GM23248 (cell line): ENCODE measurements at regions not wholly inside any gene's neighbourhood (a gene's known extent, or its start where the extent isn't known, plus 50 kb on each side); places are given as distances from the start of the nearest gene placed in this dataset.
"Not testable (repeated sequence)": the region's sequence is repeated elsewhere in the genome, so short reads cannot be mapped to it uniquely, and the experiment has no call there.

Experiments
- DNase-seq: peaks from one replicate; pipeline ENCODE4 v3.0.0-alpha.2; 2015
- H2AFZ ChIP-seq: fragments of 200-600 bp; sonication (generic); 2 replicates; pipeline ENCODE4 v1.6.1; 2016; ENCODE audit warnings: antibody characterized with exemption
- H3F3A ChIP-seq: fragments of 200-600 bp; sonication (generic); 2 replicates; pipeline ENCODE4 v1.6.1; 2016; ENCODE audit warnings: mild to moderate bottlenecking, antibody characterized with exemption, mixed run types; ENCODE audit not compliant: insufficient read depth
- H3K27ac ChIP-seq: fragments of 200-600 bp; sonication (generic); 2 replicates; pipeline ENCODE4 v1.5.1; 2016; ENCODE audit warnings: mild to moderate bottlenecking
- H3K27me3 ChIP-seq: fragments of 200-600 bp; sonication (generic); replicated peaks from 2 replicates; pipeline ENCODE4 v1.6.1; 2016; ENCODE audit warnings: mild to moderate bottlenecking; ENCODE audit not compliant: insufficient read depth
- H3K36me3 ChIP-seq: fragments of 200-600 bp; sonication (generic); 2 replicates; pipeline ENCODE4 v1.6.1; 2016; ENCODE audit warnings: low read depth, mild to moderate bottlenecking
- H3K4me1 ChIP-seq: fragments of 200-600 bp; sonication (generic); 2 replicates; pipeline ENCODE4 v1.6.1; 2016; ENCODE audit warnings: mild to moderate bottlenecking; ENCODE audit not compliant: insufficient read depth
- H3K4me2 ChIP-seq: fragments of 200-600 bp; sonication (generic); one replicate; pipeline ENCODE4 v1.6.1; 2016; ENCODE audit warnings: mild to moderate bottlenecking; ENCODE audit not compliant: unreplicated experiment
- H3K4me3 ChIP-seq: fragments of 200-600 bp; sonication (generic); 2 replicates; pipeline ENCODE4 v1.5.1; 2016; ENCODE audit warnings: mild to moderate bottlenecking
- H3K79me2 ChIP-seq: fragments of 200-600 bp; sonication (generic); 2 replicates; pipeline ENCODE4 v1.6.1; 2016; ENCODE audit warnings: mild to moderate bottlenecking; ENCODE audit not compliant: insufficient read depth
- H3K9ac ChIP-seq: fragments of 200-600 bp; sonication (generic); 2 replicates; pipeline ENCODE4 v1.6.1; 2016; ENCODE audit warnings: mild to moderate bottlenecking
- H3K9me2 ChIP-seq: fragments of 200-600 bp; sonication (generic); 2 replicates; pipeline ENCODE4 v1.6.1; 2016; ENCODE audit warnings: mixed run types, mild to moderate bottlenecking, moderate library complexity; ENCODE audit not compliant: insufficient read depth
- H3K9me3 ChIP-seq: fragments of 200-600 bp; sonication (generic); one replicate; pipeline ENCODE4 v1.6.1; 2017; ENCODE audit warnings: low read depth
- H4K20me1 ChIP-seq: fragments of 200-600 bp; sonication (generic); 2 replicates; pipeline ENCODE4 v1.6.0; 2016; ENCODE audit not compliant: insufficient read depth
- EZH2 ChIP-seq: fragments of 200-600 bp; sonication (generic); IDR thresholded peaks from 2 replicates; pipeline ENCODE4 v1.6.1; 2018; ENCODE audit warnings: antibody characterized with exemption, mild to moderate bottlenecking; ENCODE audit not compliant: insufficient read depth, poor library complexity, severe bottlenecking
- EZH2phosphoT487 ChIP-seq: fragments of 200-600 bp; sonication (generic); IDR thresholded peaks from 2 replicates; pipeline ENCODE4 v1.6.1; 2018; ENCODE audit warnings: antibody characterized with exemption, moderate library complexity, mild to moderate bottlenecking, low read depth; ENCODE audit not compliant: insufficient read depth
- WGBS, 2 experiments: methylation state at CpG; one replicate each; pipeline ENCODE4 v1.1.6; 2015 to 2017; ENCODE audit warnings: low lambda C conversion rate in 2 of 2, low coverage in 1 of 2; ENCODE audit errors: missing lambda C conversion rate in 2 of 2; 5-methylcytosine and 5-hydroxymethylcytosine counted together
- in situ Hi-C: fragments of 300-500 bp; cut with MboI; formaldehyde crosslinking; loops from 2 replicates; pipeline ENCODE4 v1.15.0; 2020

DNA sequence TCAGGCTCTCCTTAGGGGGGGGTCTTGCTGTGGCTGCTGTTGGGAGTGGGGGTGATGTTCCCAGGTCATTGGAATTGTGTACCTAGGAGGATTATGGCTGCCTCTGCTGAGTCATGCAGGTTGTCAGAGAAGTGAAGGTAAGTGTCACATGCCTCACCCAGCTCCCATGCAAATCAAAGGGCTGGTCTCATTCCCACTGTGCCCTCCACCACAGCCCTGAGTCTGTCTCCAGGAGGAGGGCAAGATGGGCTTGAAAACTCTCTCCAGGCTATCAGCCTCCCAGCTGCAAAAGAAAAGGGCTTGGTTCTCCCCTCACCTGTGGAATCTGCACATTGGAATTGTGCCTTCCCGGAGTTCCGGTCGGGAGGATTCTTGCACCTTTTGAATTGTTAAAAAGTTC is 580.5 kb downstream of the NSUN3 start:
- Histone ChIP-seq H3K9me3 (no peaks in the 10 kb centered on the region), H3K36me3 (no peaks in the 10 kb centered on the region), H3K27ac (no peak overlapping the region), H3K4me3 (no peak overlapping the region), H3K9me2 (no peaks in the 10 kb centered on the region), H3K79me2 (no peaks in the 10 kb centered on the region), H3K4me1 (no peaks in the 10 kb centered on the region), H3K9ac (no peak overlapping the region), H2AFZ (no peak overlapping the region), H3K27me3 (no peaks in the 10 kb centered on the region), H4K20me1 (no peaks in the 10 kb centered on the region), H3K4me2 (no peak overlapping the region), H3F3A (no peaks in the 10 kb centered on the region)
- 77 to 79% methylated on average over 3 of the region's 3 CpGs for WGBS, 2 experiments
- in situ Hi-C loops = no loop called here
- TF ChIP-seq EZH2phosphoT487 (no peak), EZH2 (no peak)
- no peak for DNase-seq

- no peak overlapping the region for H2AFZ ChIP-seq
- no peaks in the 10 kb centered on the region for H3F3A ChIP-seq
- H3K79me2 ChIP-seq = no peaks in the 10 kb centered on the region
- 38% methylated on average over 3 of the region's 3 CpGs for WGBS, 2 experiments
- no peaks in the 10 kb centered on the region for H3K27me3 ChIP-seq
- DNase-seq = no peak
- H3K4me3 ChIP-seq = no peak overlapping the region
- H3K4me2 ChIP-seq = no peak overlapping the region
- no peaks in the 10 kb centered on the region for H4K20me1 ChIP-seq
- no peaks in the 10 kb centered on the region for H3K9me3 ChIP-seq
- in situ Hi-C loops = no loop called here
- H3K9me2 ChIP-seq = no peaks in the 10 kb centered on the region
- no peaks in the 10 kb centered on the region for H3K4me1 ChIP-seq
- no peak overlapping the region for H3K27ac ChIP-seq
- H3K9ac ChIP-seq = no peak overlapping the region
- TF ChIP-seq EZH2 = no peak
- TF ChIP-seq EZH2phosphoT487 = no peak
- no peaks in the 10 kb centered on the region for H3K36me3 ChIP-seq
Measured at GRCh38 chr3:94645790-94646189, 582.9 kb downstream of the NSUN3 start.

GRCh38 chr3:94647131-94647530 is 584.3 kb downstream of the NSUN3 start:
- 3 to 11% methylated on average over 3 of the region's 3 CpGs for WGBS, 2 experiments
- no peak for DNase-seq
- no peak overlapping the region for H3K27ac ChIP-seq
- no peaks in the 10 kb centered on the region for H3K79me2 ChIP-seq
- H4K20me1 ChIP-seq = no peaks in the 10 kb centered on the region
- H3K36me3 ChIP-seq = no peaks in the 10 kb centered on the region
- no peaks in the 10 kb centered on the region for H3F3A ChIP-seq
- no peaks in the 10 kb centered on the region for H3K9me2 ChIP-seq
- no peak overlapping the region for H3K4me2 ChIP-seq
- in situ Hi-C loops = no loop called here
- H3K9me3 ChIP-seq = no peaks in the 10 kb centered on the region
- no peak overlapping the region for H2AFZ ChIP-seq
- no peak overlapping the region for H3K4me3 ChIP-seq
- no peaks in the 10 kb centered on the region for H3K27me3 ChIP-seq
- TF ChIP-seq EZH2 (no peak), EZH2phosphoT487 (no peak)
- H3K9ac ChIP-seq = no peak overlapping the region
- H3K4me1 ChIP-seq = no peaks in the 10 kb centered on the region

DNA sequence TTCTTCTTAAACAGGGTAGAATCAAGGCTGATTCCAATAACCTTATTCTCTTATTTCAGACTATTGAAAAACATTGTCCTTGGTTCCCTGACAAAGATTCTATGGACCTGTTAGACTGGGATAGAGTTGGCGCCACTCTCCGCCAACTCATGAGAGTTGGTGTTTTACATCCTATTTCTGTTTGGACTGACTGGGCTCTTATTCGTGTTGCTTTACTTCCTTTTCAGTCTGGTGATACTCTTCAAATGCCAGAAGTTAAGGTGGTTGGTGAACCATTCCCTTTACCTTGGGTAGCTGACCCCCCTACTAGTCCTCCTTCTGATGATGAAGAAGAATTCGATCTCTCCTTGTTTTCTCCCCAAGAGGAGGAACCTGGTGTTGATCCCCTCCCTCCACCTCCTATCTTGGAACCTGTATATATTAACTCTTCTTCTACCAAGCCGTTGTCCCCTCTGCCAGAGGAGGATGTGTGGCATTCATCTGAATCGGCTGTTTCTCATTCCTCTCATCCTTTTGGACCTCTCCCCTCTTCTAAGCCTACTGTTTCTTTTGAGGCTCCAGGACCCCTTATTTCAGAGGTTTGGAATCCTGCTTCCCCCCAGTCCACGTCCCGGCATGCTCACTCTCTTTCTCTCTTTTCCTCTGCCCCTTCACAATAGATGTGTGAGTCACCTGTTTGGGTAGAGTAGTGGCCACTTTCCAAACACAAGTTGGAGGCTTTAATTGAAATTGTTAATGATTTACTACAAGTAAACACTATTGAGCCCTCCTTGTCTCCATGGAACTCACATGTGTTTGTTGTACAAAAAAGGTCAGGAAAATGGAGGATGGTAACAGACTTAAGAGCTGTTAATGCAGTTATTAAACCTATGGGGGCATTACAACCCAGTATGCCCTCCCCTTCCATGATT is 585.7 kb downstream of the NSUN3 start:
- H4K20me1 ChIP-seq, H3K4me1 ChIP-seq, H3K27me3 ChIP-seq, H3K9me3 ChIP-seq, H3K9me2 ChIP-seq, DNase-seq, H3F3A ChIP-seq, H3K79me2 ChIP-seq, H3K9ac ChIP-seq, H2AFZ ChIP-seq, H3K27ac ChIP-seq, H3K4me2 ChIP-seq, in situ Hi-C loops, H3K4me3 ChIP-seq, H3K36me3 ChIP-seq: not testable (repeated sequence)
- 23% methylated on average over 7 to 8 of the region's 8 CpGs for WGBS, 2 experiments

- no peaks in the 10 kb centered on the region for H3K4me1 ChIP-seq
- no peaks in the 10 kb centered on the region for H3K9me3 ChIP-seq
- H4K20me1 ChIP-seq = no peaks in the 10 kb centered on the region
- H3K36me3 ChIP-seq = no peaks in the 10 kb centered on the region
- H3K9me2 ChIP-seq = no peaks in the 10 kb centered on the region
- H2AFZ ChIP-seq = no peak overlapping the region
- no peaks in the 10 kb centered on the region for H3F3A ChIP-seq
- no peaks in the 10 kb centered on the region for H3K79me2 ChIP-seq
- TF ChIP-seq EZH2 (no peak), EZH2phosphoT487 (no peak)
- no peak overlapping the region for H3K4me2 ChIP-seq
- no peak for DNase-seq
- H3K4me3 ChIP-seq = no peak overlapping the region
- H3K27me3 ChIP-seq = no peaks in the 10 kb centered on the region
- 4 to 8% methylated on average over 2 of the region's 2 CpGs for WGBS, 2 experiments
- in situ Hi-C loops = no loop called here
- no peak overlapping the region for H3K9ac ChIP-seq
- H3K27ac ChIP-seq = no peak overlapping the region
Measured at GRCh38 chr3:94654096-94654495, 591.2 kb downstream of the NSUN3 start.
